ENCODE measurements at regions not wholly inside any gene's neighbourhood (a gene's known extent, or its start where the extent isn't known, plus 50 kb on each side); places are given as distances from the start of the nearest gene placed in this dataset.

- DNase-seq (ENCODE audit: low read depth): no peak
- no peak overlapping the region for H3K4me3 ChIP-seq (ENCODE audit: low read depth, low read length)
- TF ChIP-seq CTCF (IDR thresholded peaks at IDR 0.05; ENCODE audit: insufficient read depth, low read length): no peak
These were observed 1008.1 kb upstream of the TENM3 start for GRCh38 chr4:181234951-181235680.

- DNase-seq (ENCODE audit: low read depth): no peak
- no peak for TF ChIP-seq CTCF (IDR thresholded peaks at IDR 0.05; ENCODE audit: insufficient read depth, low read length)
- H3K4me3 ChIP-seq (ENCODE audit: low read depth, low read length): no peak overlapping the region
These were observed 997.9 kb upstream of the TENM3 start for GRCh38 chr4:181245326-181245725.

DNA sequence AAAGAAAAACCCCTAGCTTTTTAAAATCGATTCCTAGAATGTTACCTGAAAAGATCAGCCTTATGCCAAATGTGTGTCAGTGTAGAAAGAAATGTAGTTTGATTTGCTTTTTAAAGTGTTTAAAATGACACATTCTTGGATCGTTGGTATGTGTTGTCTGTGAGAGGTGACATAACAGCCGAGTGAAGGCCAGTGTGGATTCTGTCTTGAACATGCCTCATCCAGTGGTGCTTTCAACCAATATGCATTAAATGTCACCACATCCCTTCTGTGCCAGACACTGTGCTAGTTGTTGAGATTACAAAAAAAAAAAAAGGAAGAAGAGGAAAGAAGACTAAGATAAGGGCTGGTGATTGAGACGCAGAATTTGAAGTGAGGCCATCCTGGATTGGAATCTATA, 994.2 kb upstream of the TENM3 start:
- DNase-seq (ENCODE audit: low read depth): no peak
- no peak overlapping the region for H3K4me3 ChIP-seq (ENCODE audit: low read depth, low read length)
- TF ChIP-seq CTCF (IDR thresholded peaks at IDR 0.05; ENCODE audit: insufficient read depth, low read length): no peak

GRCh38 chr4:181254771-181255170, 988.4 kb upstream of the TENM3 start:
- no peak overlapping the region for H3K4me3 ChIP-seq (ENCODE audit: low read depth, low read length)
- no peak for TF ChIP-seq CTCF (IDR thresholded peaks at IDR 0.05; ENCODE audit: insufficient read depth, low read length)
- no peak for DNase-seq (ENCODE audit: low read depth)

DNA sequence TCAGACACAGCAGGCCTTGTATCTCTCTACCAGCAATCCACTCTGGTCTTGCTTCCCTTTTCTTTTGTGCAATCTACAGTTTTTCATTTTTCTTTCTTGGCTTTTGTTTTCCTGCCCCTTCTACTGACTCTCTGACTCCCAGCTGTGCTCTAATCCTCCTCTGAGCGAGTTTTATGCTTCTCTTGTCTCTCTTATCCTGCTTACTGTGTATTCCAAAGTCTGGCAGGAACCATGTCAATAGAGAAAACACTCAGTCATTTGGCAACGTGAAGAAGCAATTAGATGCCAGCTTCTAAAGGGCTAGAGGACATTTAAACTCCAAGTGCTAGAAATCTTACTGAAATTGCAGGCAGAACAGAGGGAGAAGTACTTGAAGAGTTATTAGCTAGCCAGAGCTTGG, 984.6 kb upstream of the TENM3 start:
- TF ChIP-seq CTCF (IDR thresholded peaks at IDR 0.05; ENCODE audit: insufficient read depth, low read length): no peak
- no peak overlapping the region for H3K4me3 ChIP-seq (ENCODE audit: low read depth, low read length)
- DNase-seq (ENCODE audit: low read depth): no peak

- no peak overlapping the region for H3K4me3 ChIP-seq (ENCODE audit: low read depth, low read length)
- no peak for DNase-seq (ENCODE audit: low read depth)
- TF ChIP-seq CTCF (IDR thresholded peaks at IDR 0.05; ENCODE audit: insufficient read depth, low read length): no peak
These were observed 984.0 kb upstream of the TENM3 start for GRCh38 chr4:181259081-181259709.
